ENCODE measurements at regions not wholly inside any gene's neighbourhood (a gene's known extent, or its start where the extent isn't known, plus 50 kb on each side); places are given as distances from the start of the nearest gene placed in this dataset.

- DNase-seq (ENCODE audit: low read depth), result no peak
Measured at GRCh38 chr7:85573346-85573745, 386.5 kb upstream of the SEMA3D start.

- no peak for DNase-seq (ENCODE audit: low read depth)
Measured at GRCh38 chr7:85570898-85571297, 384.0 kb upstream of the SEMA3D start.

- DNase-seq (ENCODE audit: low read depth), result no peak
Measured at GRCh38 chr7:85567983-85568382, 381.1 kb upstream of the SEMA3D start.

GRCh38 chr7:85566095-85566794 lies 379.4 kb upstream of the SEMA3D start:
- no peak for DNase-seq (ENCODE audit: low read depth)

GRCh38 chr7:85565276-85565675 lies 378.4 kb upstream of the SEMA3D start:
- DNase-seq (ENCODE audit: low read depth), result no peak

- peak; percentile 18 for DNase-seq (ENCODE audit: low read depth)
Measured at GRCh38 chr7:85564861-85565260, 378.0 kb upstream of the SEMA3D start.

- DNase-seq (ENCODE audit: low read depth), result no peak
Measured at GRCh38 chr7:85561706-85562105, 374.9 kb upstream of the SEMA3D start.

GRCh38 chr7:85554236-85555178 lies 367.7 kb upstream of the SEMA3D start:
- DNase-seq (ENCODE audit: low read depth), result peak; percentile 79

GRCh38 chr7:85535974-85536729 lies 349.3 kb upstream of the SEMA3D start:
- DNase-seq (ENCODE audit: low read depth), result no peak

GRCh38 chr7:85529831-85530230 lies 343.0 kb upstream of the SEMA3D start:
- DNase-seq (ENCODE audit: low read depth), result no peak

GRCh38 chr7:85529201-85529600 lies 342.3 kb upstream of the SEMA3D start:
- DNase-seq (ENCODE audit: low read depth), result peak; percentile 78

- no peak for DNase-seq (ENCODE audit: low read depth)
Measured at GRCh38 chr7:85528581-85528980, 341.7 kb upstream of the SEMA3D start.

- no peak for DNase-seq (ENCODE audit: low read depth)
Measured at GRCh38 chr7:85525676-85526075, 338.8 kb upstream of the SEMA3D start.

GRCh38 chr7:85522070-85522469 lies 335.2 kb upstream of the SEMA3D start:
- no peak for DNase-seq (ENCODE audit: low read depth)

GRCh38 chr7:85521108-85521694 lies 334.3 kb upstream of the SEMA3D start:
- DNase-seq (ENCODE audit: low read depth), result no peak

GRCh38 chr7:85520175-85520574 lies 333.3 kb upstream of the SEMA3D start:
- no peak for DNase-seq (ENCODE audit: low read depth)

GRCh38 chr7:85516675-85517074 lies 329.8 kb upstream of the SEMA3D start:
- DNase-seq (ENCODE audit: low read depth), result no peak

- no peak for DNase-seq (ENCODE audit: low read depth)
Measured at GRCh38 chr7:85512790-85513189, 325.9 kb upstream of the SEMA3D start.

- no peak for DNase-seq (ENCODE audit: low read depth)
Measured at GRCh38 chr7:85510287-85510686, 323.4 kb upstream of the SEMA3D start.

GRCh38 chr7:85509476-85509875 lies 322.6 kb upstream of the SEMA3D start:
- no peak for DNase-seq (ENCODE audit: low read depth)

GRCh38 chr7:85508642-85509410 lies 322.0 kb upstream of the SEMA3D start:
- DNase-seq (ENCODE audit: low read depth), result peak; percentile 49

Measured in fibroblast of the conjunctiva (primary cell).